ENCODE measurements at regions not wholly inside any gene's neighbourhood (a gene's known extent, or its start where the extent isn't known, plus 50 kb on each side); places are given as distances from the start of the nearest gene placed in this dataset.

GRCh38 chr13:75945841-75946482, 309.8 kb downstream of the LMO7 start:
- DNase-seq (ENCODE audit: low spot score), result no peak
- Histone ChIP-seq H3K4me1 (ENCODE audit: control insufficient read depth in 4 of 4, insufficient read depth in 4 of 4, low read length in 3 of 4) (no peaks in the 10 kb centered on the region), H3K4me3 (ENCODE audit: low read depth in 1 of 3, low read length in 3 of 3) (no peak overlapping the region), H3K27me3 (ENCODE audit: control insufficient read depth in 4 of 4, insufficient read depth in 4 of 4, low read length in 3 of 4) (no peaks in the 10 kb centered on the region), H3K9ac (ENCODE audit: low read depth in 1 of 2, low read length in 2 of 2) (no peak overlapping the region), H3K36me3 (ENCODE audit: control insufficient read depth in 4 of 4, insufficient read depth in 3 of 4, low read depth in 1 of 4, low read length in 3 of 4) (no peaks in the 10 kb centered on the region), H3K27ac (ENCODE audit: low read depth in 1 of 2, low read length in 2 of 2) (no peak overlapping the region), H3K9me3 (ENCODE audit: control insufficient read depth in 4 of 4, low read length in 3 of 4) (no peaks in the 10 kb centered on the region)
- WGBS, result 71% methylated on average over 3 of the region's 3 CpGs
- TF ChIP-seq REST (IDR thresholded peaks at IDR 0.05) (no peak), JUND (IDR thresholded peaks at IDR 0.05) (no peak), EGR1 (IDR thresholded peaks at IDR 0.05; ENCODE audit: low read depth in 2 of 2) (no peak), TAF1 (conservative IDR thresholded peaks at IDR 0.05) (no peak), FOXA1 (IDR thresholded peaks at IDR 0.05) (no peak), RXRA (IDR thresholded peaks at IDR 0.05) (no peak), NR2F2 (IDR thresholded peaks at IDR 0.05) (no peak), GABPA (IDR thresholded peaks at IDR 0.05 in 1 of 2, conservative IDR thresholded peaks at IDR 0.05 in 1 of 2) (no peak), YY1 (IDR thresholded peaks at IDR 0.05) (no peak), ZBTB33 (IDR thresholded peaks at IDR 0.05) (no peak), FOXA2 (IDR thresholded peaks at IDR 0.05) (no peak), HNF4G (IDR thresholded peaks at IDR 0.05) (no peak), MAX (IDR thresholded peaks at IDR 0.05) (no peak), CTCF (IDR thresholded peaks at IDR 0.05; ENCODE audit: low read depth, low read length, missing input control) (no peak)

- Histone ChIP-seq H3K9ac (ENCODE audit: low read depth in 1 of 2, low read length in 2 of 2) (no peak overlapping the region), H3K36me3 (ENCODE audit: control insufficient read depth in 4 of 4, insufficient read depth in 3 of 4, low read depth in 1 of 4, low read length in 3 of 4) (no peaks in the 10 kb centered on the region), H3K27ac (ENCODE audit: low read depth in 1 of 2, low read length in 2 of 2) (no peak overlapping the region), H3K4me1 (ENCODE audit: control insufficient read depth in 4 of 4, insufficient read depth in 4 of 4, low read length in 3 of 4) (no peaks in the 10 kb centered on the region), H3K9me3 (ENCODE audit: control insufficient read depth in 4 of 4, low read length in 3 of 4) (no peaks in the 10 kb centered on the region), H3K4me3 (ENCODE audit: low read depth in 1 of 3, low read length in 3 of 3) (no peak overlapping the region), H3K27me3 (ENCODE audit: control insufficient read depth in 4 of 4, insufficient read depth in 4 of 4, low read length in 3 of 4) (no peaks in the 10 kb centered on the region)
- WGBS, result 64% methylated on average over 2 of the region's 2 CpGs
- DNase-seq (ENCODE audit: low spot score), result no peak
- TF ChIP-seq ZBTB33 (IDR thresholded peaks at IDR 0.05), result no peak
- TF ChIP-seq GABPA (IDR thresholded peaks at IDR 0.05 in 1 of 2, conservative IDR thresholded peaks at IDR 0.05 in 1 of 2), result no peak
- no peak for TF ChIP-seq TAF1 (conservative IDR thresholded peaks at IDR 0.05)
- no peak for TF ChIP-seq REST (IDR thresholded peaks at IDR 0.05)
These were observed 302.9 kb downstream of the LMO7 start for GRCh38 chr13:75938811-75939560.

Data from liver (tissue), 8 donors.